ENCODE measurements at regions not wholly inside any gene's neighbourhood (a gene's known extent, or its start where the extent isn't known, plus 50 kb on each side); places are given as distances from the start of the nearest gene placed in this dataset.

DNA sequence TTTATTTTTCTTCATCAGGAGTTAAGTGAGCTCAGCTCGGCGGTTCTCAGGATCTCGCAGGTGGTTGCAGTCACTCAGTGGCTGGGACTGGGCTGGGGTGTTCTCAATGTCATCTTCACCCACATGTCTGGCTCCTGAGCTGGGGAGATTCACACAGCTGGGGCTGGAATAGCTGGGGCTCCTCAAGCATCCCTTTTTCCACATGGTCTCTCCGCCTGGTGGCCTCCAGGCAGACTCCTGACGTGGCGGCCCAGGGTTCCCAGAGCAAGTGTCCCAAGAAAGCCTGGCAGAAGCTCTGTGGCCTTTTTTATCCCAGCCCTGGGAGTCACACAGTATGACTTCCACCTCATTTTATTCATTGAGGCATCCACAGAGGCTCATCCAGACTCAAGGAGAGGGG is 84.1 kb upstream of the ANKRD34C start:
- no peak for DNase-seq (ENCODE audit: low read depth)
- TF ChIP-seq, protein P1, sequence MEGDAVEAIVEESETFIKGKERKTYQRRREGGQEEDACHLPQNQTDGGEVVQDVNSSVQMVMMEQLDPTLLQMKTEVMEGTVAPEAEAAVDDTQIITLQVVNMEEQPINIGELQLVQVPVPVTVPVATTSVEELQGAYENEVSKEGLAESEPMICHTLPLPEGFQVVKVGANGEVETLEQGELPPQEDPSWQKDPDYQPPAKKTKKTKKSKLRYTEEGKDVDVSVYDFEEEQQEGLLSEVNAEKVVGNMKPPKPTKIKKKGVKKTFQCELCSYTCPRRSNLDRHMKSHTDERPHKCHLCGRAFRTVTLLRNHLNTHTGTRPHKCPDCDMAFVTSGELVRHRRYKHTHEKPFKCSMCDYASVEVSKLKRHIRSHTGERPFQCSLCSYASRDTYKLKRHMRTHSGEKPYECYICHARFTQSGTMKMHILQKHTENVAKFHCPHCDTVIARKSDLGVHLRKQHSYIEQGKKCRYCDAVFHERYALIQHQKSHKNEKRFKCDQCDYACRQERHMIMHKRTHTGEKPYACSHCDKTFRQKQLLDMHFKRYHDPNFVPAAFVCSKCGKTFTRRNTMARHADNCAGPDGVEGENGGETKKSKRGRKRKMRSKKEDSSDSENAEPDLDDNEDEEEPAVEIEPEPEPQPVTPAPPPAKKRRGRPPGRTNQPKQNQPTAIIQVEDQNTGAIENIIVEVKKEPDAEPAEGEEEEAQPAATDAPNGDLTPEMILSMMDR (conservative IDR thresholded peaks at IDR 0.05; ENCODE audit: low read depth, low read length), result no peak
- H3K4me3 ChIP-seq (ENCODE audit: low read depth, low read length), result no peak overlapping the region

DNA sequence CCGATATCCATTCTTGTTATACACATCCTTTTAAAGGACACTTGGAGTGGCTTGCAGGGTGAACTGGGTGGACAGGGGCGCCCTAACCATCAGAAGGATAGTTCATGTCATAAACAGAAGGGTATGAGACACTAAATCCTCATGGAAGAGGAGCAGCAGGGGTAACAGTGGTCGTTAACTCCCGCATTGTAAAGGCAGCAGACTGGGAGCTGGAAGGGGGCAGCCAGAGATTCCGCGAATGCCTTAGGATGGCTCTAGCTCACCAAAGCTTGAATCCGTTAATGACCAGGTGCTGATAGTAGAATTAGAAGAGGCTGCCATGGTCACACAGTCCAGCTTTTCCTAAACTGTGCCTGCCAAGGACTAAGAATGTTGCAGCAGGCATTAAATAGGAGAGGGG is 85.2 kb upstream of the ANKRD34C start:
- H3K4me3 ChIP-seq (ENCODE audit: low read depth, low read length), result no peak overlapping the region
- TF ChIP-seq, protein P1 (conservative IDR thresholded peaks at IDR 0.05; ENCODE audit: low read depth, low read length), result no peak
- no peak for DNase-seq (ENCODE audit: low read depth)

DNA sequence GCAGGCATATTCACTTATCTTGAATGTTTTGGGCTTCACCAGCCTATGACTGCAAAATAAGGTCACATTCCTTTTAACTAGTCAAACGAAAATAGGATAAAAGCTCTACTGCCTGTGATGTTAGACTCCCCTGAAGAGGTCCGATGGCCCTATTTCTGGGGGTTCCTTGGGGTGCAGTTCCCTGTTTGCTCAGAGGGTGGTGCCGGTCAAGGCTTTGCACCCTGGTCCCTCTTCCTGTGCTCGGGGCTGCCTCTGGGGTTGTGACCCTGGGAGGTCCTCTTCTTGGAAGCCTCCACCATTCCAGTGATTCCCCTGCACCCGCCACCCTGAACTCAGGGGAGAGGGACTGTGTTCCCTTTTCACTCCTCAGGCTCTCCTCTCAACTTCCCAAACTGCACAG is 86.7 kb upstream of the ANKRD34C start:
- TF ChIP-seq, protein P1 (conservative IDR thresholded peaks at IDR 0.05; ENCODE audit: low read depth, low read length), result no peak

DNA sequence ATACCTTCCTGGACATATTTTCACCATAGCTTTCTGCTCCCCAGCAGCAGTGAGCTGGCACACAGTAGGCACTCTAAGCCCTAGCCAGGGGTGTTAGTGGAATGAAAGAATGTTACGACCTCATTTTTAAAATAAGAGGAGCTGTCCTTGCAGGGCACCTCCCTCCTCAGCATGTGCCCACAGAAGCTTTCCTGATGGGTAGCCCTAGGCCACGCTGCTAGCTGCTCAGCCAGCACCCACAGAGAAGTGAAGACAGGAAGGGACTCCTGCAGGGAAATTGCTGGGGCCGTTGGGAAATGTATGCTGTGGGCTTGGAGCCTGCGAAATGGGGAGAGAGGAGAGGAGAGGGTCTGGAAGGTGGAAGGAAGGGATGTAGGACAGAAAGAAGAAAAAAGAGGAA is 87.3 kb upstream of the ANKRD34C start:
- TF ChIP-seq, protein P1 (conservative IDR thresholded peaks at IDR 0.05; ENCODE audit: low read depth, low read length), result no peak
- H3K4me3 ChIP-seq (ENCODE audit: low read depth, low read length), result no peak overlapping the region

More for the DNA sequence above, 86.7 kb upstream of the ANKRD34C start:
- H3K4me3 ChIP-seq (ENCODE audit: low read depth, low read length), result no peak overlapping the region
- no peak for DNase-seq (ENCODE audit: low read depth)

DNA sequence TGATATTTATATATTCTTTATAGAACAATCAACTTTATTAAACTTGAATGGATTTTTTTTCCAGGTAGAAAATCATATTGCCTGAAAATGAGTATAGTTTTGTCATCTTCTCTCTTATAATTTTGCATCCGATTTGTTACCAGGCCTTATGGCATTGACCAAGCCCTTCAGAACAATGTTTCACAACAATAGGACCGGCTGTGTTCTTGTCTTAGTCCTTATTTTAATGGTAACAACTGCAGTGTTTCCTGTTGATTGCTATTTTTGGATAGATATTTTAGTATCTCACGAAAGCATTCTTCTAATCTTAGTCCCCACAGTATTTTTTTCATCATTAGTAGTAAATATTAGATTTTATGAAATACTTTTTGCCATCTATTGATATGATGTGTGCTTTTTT is 88.1 kb upstream of the ANKRD34C start:
- H3K4me3 ChIP-seq (ENCODE audit: low read depth, low read length), result no peak overlapping the region
- TF ChIP-seq, protein P1 (conservative IDR thresholded peaks at IDR 0.05; ENCODE audit: low read depth, low read length), result no peak
- no peak for DNase-seq (ENCODE audit: low read depth)

More for the DNA sequence above, 87.3 kb upstream of the ANKRD34C start:
- no peak for DNase-seq (ENCODE audit: low read depth)

DNA sequence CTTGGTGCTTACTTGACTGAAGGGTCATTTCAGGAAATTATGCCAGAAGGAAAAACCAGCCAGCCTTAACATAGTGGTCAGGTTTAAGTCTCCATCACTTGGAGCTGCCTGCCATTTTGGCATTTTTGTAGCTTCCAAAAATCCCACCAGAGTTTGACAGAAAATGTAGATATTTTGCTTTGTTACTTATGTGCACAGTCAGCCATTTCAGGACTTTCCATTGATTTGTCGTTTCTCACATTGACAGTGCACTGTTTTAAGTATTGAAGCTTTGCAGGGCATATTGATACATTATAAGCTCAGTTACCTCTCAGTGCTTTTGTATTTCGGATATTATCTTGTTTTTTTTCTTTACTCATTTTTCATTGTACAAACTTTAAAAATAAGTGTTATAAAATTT is 89.0 kb upstream of the ANKRD34C start:
- no peak overlapping the region for H3K4me3 ChIP-seq (ENCODE audit: low read depth, low read length)
- DNase-seq (ENCODE audit: low read depth), result no peak
- TF ChIP-seq, protein P1 (conservative IDR thresholded peaks at IDR 0.05; ENCODE audit: low read depth, low read length), result no peak

DNA sequence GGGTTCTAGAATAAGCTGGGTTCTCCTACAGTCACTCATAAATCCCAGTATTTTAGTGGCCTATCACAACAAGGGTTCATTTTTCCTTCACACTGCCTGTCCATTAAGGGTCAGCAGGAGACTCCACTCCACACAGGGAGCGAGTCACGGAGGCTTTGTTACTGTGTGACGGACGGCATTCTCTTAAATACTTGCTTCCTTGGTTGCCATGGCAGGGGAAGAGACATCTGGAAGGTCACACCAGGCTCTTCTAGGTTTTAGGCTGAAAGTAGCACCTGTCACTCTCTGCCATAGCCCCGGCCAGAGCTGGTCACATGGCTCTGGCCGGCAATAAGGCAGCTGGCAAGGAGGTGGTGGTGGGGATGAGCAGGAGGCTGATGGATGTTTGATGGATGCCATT is 89.4 kb upstream of the ANKRD34C start:
- TF ChIP-seq, protein P1 (conservative IDR thresholded peaks at IDR 0.05; ENCODE audit: low read depth, low read length), result no peak
- H3K4me3 ChIP-seq (ENCODE audit: low read depth, low read length), result no peak overlapping the region
- no peak for DNase-seq (ENCODE audit: low read depth)
